LNCaP clone FGC (cell line): ENCODE measurements at regions not wholly inside any gene's neighbourhood (a gene's known extent, or its start where the extent isn't known, plus 50 kb on each side); places are given as distances from the start of the nearest gene placed in this dataset.

Experiments
- DNase-seq: peaks from one replicate; pipeline ENCODE4 v3.0.0-alpha.2; 2011; ENCODE audit warnings: low read depth
- H3K4me3 ChIP-seq: 2 replicates; pipeline ENCODE4 v1.5.1; 2011; ENCODE audit warnings: mild to moderate bottlenecking, low read depth, low read length, control low read depth
- TF ChIP-seq, protein P1 (sequence below): IDR thresholded peaks from 2 replicates; pipeline ENCODE4 v1.5.1; 2012; ENCODE audit warnings: mild to moderate bottlenecking; ENCODE audit not compliant: control insufficient read depth, insufficient read depth; ENCODE audit errors: extremely low read depth

DNA sequence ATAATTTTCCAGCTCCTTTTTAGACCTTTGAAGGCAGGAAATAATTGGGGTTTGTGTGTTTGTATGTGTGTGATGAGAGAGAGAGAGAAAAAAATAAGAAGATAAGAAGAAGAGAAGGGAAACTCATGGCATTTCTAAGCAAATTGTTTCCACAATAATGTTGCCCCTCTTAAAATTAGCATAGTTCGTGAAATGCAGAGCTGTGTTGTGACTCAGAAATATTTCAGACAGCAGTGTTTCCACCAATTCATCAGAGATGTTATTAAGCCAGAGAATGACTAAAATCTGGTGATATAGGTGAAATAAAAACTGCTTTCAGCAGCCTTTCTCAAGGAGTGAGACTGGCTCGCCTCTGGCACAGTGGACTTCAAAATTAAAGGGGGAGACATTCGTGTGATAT lies 65.9 kb upstream of the ARHGAP5 start:
- TF ChIP-seq, protein P1, sequence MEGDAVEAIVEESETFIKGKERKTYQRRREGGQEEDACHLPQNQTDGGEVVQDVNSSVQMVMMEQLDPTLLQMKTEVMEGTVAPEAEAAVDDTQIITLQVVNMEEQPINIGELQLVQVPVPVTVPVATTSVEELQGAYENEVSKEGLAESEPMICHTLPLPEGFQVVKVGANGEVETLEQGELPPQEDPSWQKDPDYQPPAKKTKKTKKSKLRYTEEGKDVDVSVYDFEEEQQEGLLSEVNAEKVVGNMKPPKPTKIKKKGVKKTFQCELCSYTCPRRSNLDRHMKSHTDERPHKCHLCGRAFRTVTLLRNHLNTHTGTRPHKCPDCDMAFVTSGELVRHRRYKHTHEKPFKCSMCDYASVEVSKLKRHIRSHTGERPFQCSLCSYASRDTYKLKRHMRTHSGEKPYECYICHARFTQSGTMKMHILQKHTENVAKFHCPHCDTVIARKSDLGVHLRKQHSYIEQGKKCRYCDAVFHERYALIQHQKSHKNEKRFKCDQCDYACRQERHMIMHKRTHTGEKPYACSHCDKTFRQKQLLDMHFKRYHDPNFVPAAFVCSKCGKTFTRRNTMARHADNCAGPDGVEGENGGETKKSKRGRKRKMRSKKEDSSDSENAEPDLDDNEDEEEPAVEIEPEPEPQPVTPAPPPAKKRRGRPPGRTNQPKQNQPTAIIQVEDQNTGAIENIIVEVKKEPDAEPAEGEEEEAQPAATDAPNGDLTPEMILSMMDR, result no peak
- H3K4me3 ChIP-seq, result no peak overlapping the region
- DNase-seq, result no peak

DNA sequence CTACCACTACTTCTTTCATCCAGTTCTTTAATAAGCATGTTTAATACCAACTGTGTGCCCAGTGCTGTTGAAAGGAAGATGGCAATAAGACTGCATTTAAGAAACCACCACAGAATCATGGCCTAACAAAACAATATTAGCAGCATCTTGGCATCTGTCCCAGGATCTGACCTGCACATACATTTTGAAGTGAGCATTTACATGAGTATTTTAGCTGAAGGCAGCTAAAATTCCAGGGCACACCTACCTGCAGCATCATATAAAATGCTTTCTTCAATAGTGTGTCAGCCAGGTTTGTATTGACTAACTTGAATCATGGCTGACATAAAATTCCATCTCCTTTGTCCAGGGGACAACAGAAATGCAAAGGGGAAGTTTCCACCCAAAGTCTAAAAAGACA lies 65.0 kb upstream of the ARHGAP5 start:
- DNase-seq, result no peak
- no peak overlapping the region for H3K4me3 ChIP-seq
- TF ChIP-seq, protein P1, result no peak

DNA sequence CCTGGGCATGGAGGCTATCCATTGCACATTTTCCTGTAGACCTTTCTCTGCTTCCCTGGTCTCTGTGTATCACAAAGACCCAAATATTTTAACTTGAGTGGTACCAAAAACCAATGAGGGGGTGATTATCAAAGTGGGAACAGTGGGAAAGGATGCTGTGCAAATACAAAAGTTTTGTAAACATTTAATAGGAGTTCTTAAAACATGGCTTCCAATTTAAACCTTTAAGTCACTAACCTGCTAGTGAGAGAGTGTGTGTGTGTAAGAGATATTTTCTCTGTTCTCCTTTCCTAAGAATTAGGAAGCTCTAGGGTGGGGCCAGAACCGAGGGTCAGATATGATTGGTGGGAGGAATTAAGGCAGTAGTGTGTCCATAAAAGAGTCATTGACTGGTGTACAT lies 64.5 kb upstream of the ARHGAP5 start:
- no peak overlapping the region for H3K4me3 ChIP-seq
- DNase-seq, result no peak
- TF ChIP-seq, protein P1, result no peak

DNA sequence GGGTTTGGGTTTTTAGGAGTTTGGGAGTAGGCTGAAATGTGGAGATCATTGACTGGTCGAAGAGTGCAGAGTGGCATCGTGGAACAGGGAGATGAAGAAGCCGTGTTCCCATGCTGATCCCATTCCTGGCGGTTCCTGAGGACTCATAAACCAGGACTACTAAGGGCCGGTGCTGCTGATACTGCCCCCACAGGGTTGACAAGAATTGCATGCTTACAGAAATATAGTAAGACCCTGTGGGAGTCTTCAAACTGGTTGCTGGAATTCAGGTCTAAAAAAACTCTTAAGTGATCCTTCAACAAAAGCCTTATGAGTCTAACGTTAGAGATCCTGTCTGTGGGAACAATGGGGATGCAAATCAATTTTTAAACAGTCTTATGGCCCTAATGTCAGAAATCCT lies 64.0 kb upstream of the ARHGAP5 start:
- H3K4me3 ChIP-seq, result no peak overlapping the region
- no peak for DNase-seq
- TF ChIP-seq, protein P1, result no peak

DNA sequence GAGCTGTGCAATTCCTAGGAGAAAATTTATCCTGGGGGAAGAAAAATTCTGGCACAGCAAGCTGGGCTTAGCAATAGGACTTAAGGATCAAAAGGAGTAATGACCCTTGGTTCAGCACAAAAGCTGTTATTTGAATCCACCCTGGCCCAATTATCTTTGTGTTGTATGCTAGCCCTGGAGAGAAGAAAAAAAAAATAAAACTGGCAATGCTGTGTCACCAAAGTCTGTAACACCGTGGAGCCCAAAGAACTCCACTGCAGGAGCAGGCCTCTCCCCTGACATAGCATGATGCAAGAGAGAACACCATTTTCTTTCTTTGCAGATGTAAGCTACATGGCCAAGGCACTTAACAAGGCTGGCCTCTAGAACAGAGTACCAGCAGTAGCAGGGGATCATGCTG lies 63.0 kb upstream of the ARHGAP5 start:
- TF ChIP-seq, protein P1, result no peak
- DNase-seq, result no peak
- H3K4me3 ChIP-seq, result no peak overlapping the region

DNA sequence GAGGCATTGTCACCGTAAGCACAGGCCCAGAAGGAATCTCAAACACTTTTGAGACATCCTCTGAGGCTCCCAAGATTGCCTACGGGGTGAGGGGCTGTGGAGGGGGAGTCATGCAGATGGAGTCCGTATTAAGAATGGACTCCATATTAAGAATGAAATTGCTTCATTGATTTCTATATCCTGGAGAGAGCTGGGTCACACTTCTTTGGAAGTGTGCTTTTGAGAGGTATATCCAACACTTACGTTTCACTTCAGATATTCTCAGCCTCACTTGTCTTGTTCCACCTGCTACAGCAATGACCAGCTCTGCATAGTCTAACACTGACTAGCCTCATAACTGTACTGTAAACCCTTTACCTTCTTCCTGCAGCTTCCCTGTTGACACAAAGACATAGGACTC lies 62.6 kb upstream of the ARHGAP5 start:
- no peak for DNase-seq
- TF ChIP-seq, protein P1, result no peak
- no peak overlapping the region for H3K4me3 ChIP-seq

DNA sequence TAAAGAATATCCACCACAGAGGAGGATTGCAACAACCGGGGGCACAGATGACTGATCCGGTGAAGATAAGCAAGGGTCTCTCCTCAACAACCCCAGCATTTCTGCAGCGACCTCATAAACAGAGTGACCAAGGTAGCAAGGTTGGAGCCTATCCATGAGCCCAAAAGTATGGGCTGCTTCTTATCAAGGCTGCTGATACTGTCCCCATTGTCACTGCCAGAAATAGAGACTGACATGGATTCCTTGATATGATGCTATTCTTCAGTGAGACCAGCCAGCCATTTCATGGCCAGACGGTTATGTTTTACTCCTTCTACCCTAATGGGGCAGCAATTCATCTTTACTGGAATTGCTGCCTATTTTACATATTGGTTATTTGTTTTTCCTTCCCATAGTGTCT lies 61.9 kb upstream of the ARHGAP5 start:
- TF ChIP-seq, protein P1, result no peak
- no peak for DNase-seq
- no peak overlapping the region for H3K4me3 ChIP-seq
